SIG-M5 treated with dmso at 0.1 percent for 504 hours (cell line): ENCODE measurements at regions not wholly inside any gene's neighbourhood (a gene's known extent, or its start where the extent isn't known, plus 50 kb on each side); places are given as distances from the start of the nearest gene placed in this dataset.
"Not testable (repeated sequence)": the region's sequence is repeated elsewhere in the genome, so short reads cannot be mapped to it uniquely, and the experiment has no call there.

Source experiments
- DNase-seq: peaks from one replicate; lab custom pipeline; 2025; ENCODE audit not compliant: unreplicated experiment; lab: John Stamatoyannopoulos, UW

GRCh38 chr17:62322313-62322712 lies 58.0 kb upstream of the EFCAB3 start:
- no peak for DNase-seq

GRCh38 chr17:62321451-62321850 lies 58.9 kb upstream of the EFCAB3 start:
- no peak for DNase-seq

- no peak for DNase-seq
These were observed 60.5 kb upstream of the EFCAB3 start for GRCh38 chr17:62319846-62320245.

GRCh38 chr17:62309396-62309795 lies 71.0 kb upstream of the EFCAB3 start:
- no peak for DNase-seq

- no peak for DNase-seq
These were observed 73.2 kb upstream of the EFCAB3 start for GRCh38 chr17:62307196-62307595.

GRCh38 chr17:62303476-62303875 lies 76.9 kb upstream of the EFCAB3 start:
- DNase-seq: no peak

GRCh38 chr17:62300697-62301096 lies 79.7 kb upstream of the EFCAB3 start:
- DNase-seq: no peak

GRCh38 chr17:62275290-62275689 lies 105.1 kb upstream of the EFCAB3 start:
- not testable (repeated sequence) for DNase-seq

GRCh38 chr17:62268361-62268760 lies 112.0 kb upstream of the EFCAB3 start:
- not testable (repeated sequence) for DNase-seq

GRCh38 chr17:62264974-62265373 lies 115.4 kb upstream of the EFCAB3 start:
- not testable (repeated sequence) for DNase-seq

- not testable (repeated sequence) for DNase-seq
These were observed 124.6 kb upstream of the EFCAB3 start for GRCh38 chr17:62255791-62256190.

GRCh38 chr17:62242076-62242475 lies 138.3 kb upstream of the EFCAB3 start:
- not testable (repeated sequence) for DNase-seq

GRCh38 chr17:62239569-62239968 lies 140.8 kb upstream of the EFCAB3 start:
- DNase-seq: not testable (repeated sequence)

GRCh38 chr17:62238551-62239338 lies 141.6 kb upstream of the EFCAB3 start:
- not testable (repeated sequence) for DNase-seq

GRCh38 chr17:62233822-62234481 lies 146.4 kb upstream of the EFCAB3 start:
- DNase-seq: not testable (repeated sequence)

- not testable (repeated sequence) for DNase-seq
These were observed 149.1 kb upstream of the EFCAB3 start for GRCh38 chr17:62231293-62231692.

GRCh38 chr17:62226610-62227240 lies 153.6 kb upstream of the EFCAB3 start:
- DNase-seq: not testable (repeated sequence)

GRCh38 chr17:62223585-62223984 lies 156.8 kb upstream of the EFCAB3 start:
- DNase-seq: not testable (repeated sequence)

- DNase-seq: no peak
These were observed 154.3 kb upstream of the MED13 start for GRCh38 chr17:62219221-62219899.

GRCh38 chr17:62216847-62217246 lies 151.8 kb upstream of the MED13 start:
- DNase-seq: no peak

- DNase-seq: not testable (repeated sequence)
These were observed 150.8 kb upstream of the MED13 start for GRCh38 chr17:62215891-62216290.
